BLaER1 (cell line): ENCODE measurements at regions not wholly inside any gene's neighbourhood (a gene's known extent, or its start where the extent isn't known, plus 50 kb on each side); places are given as distances from the start of the nearest gene placed in this dataset.
A peak's percentile ranks its signal among the peaks of the same experiment; 100 is the strongest.

Source experiments
- H3K27ac ChIP-seq: shearing (Covaris generic); formaldehyde crosslinking; 2 replicates; pipeline ENCODE4 v1.8.1; 2022
- H3K27me3 ChIP-seq: shearing (Covaris generic); formaldehyde crosslinking; 2 replicates; pipeline ENCODE4 v1.8.1; 2022
- H3K36me3 ChIP-seq: shearing (Covaris generic); formaldehyde crosslinking; 2 replicates; pipeline ENCODE4 v1.8.1; 2022
- H3K4me1 ChIP-seq: shearing (Covaris generic); formaldehyde crosslinking; 2 replicates; pipeline ENCODE4 v1.8.1; 2022
- H3K4me2 ChIP-seq: shearing (Covaris generic); formaldehyde crosslinking; 2 replicates; pipeline ENCODE4 v1.8.1; 2022
- H3K4me3 ChIP-seq: shearing (Covaris generic); formaldehyde crosslinking; 2 replicates; pipeline ENCODE4 v1.8.1; 2022
- H3K9ac ChIP-seq: shearing (Covaris generic); formaldehyde crosslinking; 2 replicates; pipeline ENCODE4 v1.8.1; 2022
- H3K9me3 ChIP-seq: shearing (Covaris generic); formaldehyde crosslinking; 2 replicates; pipeline ENCODE4 v1.8.1; 2022
- H4K20me1 ChIP-seq: shearing (Covaris generic); formaldehyde crosslinking; 2 replicates; pipeline ENCODE4 v1.8.1; 2022
- Cebpa-rat ChIP-seq: shearing (Covaris generic); IDR thresholded peaks from 2 replicates; pipeline ENCODE4 v1.8.1; 2022

DNA sequence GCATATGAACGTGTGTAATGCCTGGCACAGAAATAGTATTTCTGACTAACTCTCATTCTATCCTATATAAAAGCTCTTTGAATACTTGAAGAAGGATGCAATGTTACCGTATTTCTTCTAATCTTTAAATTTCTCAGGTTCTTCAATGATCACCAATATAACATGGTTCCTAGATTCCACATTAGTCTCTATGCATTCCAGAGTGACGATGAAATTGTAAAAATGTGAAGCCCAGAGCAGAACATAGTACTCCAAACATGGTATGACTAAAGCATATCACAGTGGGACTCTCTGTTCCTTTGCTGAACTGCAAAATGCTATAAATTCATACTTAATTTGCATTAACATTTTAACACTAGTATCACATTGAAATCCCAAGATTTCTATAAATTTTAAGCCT, 877.6 kb upstream of the CHORDC1 start:
- Histone ChIP-seq H4K20me1 (no peaks in the 10 kb centered on the region), H3K27me3 (no peaks in the 10 kb centered on the region), H3K36me3 (no peaks in the 10 kb centered on the region), H3K27ac (no peak overlapping the region), H3K9me3 (no peaks in the 10 kb centered on the region), H3K4me2 (no peak overlapping the region), H3K4me3 (no peak overlapping the region), H3K9ac (no peak overlapping the region), H3K4me1 (no peaks in the 10 kb centered on the region)
- TF ChIP-seq Cebpa-rat: no peak

GRCh38 chr11:91097083-91097482, 874.2 kb upstream of the CHORDC1 start:
- Histone ChIP-seq H3K36me3 (no peaks in the 10 kb centered on the region), H3K27ac (no peak overlapping the region), H3K9me3 (no peaks in the 10 kb centered on the region), H3K4me3 (no peak overlapping the region), H3K4me2 (no peak overlapping the region), H3K4me1 (no peaks in the 10 kb centered on the region), H3K27me3 (no peaks in the 10 kb centered on the region), H4K20me1 (no peaks in the 10 kb centered on the region), H3K9ac (no peak overlapping the region)
- no peak for TF ChIP-seq Cebpa-rat

- TF ChIP-seq Cebpa-rat: no peak
- H3K4me1 ChIP-seq: no peaks in the 10 kb centered on the region
- H3K27ac ChIP-seq: no peak overlapping the region
- no peak overlapping the region for H3K4me3 ChIP-seq
- no peaks in the 10 kb centered on the region for H4K20me1 ChIP-seq
- no peak overlapping the region for H3K4me2 ChIP-seq
- no peaks in the 10 kb centered on the region for H3K27me3 ChIP-seq
- no peaks in the 10 kb centered on the region for H3K36me3 ChIP-seq
- H3K9ac ChIP-seq: no peak overlapping the region
- H3K9me3 ChIP-seq: no peaks in the 10 kb centered on the region
Measured at GRCh38 chr11:91093141-91093540, 870.3 kb upstream of the CHORDC1 start.

DNA sequence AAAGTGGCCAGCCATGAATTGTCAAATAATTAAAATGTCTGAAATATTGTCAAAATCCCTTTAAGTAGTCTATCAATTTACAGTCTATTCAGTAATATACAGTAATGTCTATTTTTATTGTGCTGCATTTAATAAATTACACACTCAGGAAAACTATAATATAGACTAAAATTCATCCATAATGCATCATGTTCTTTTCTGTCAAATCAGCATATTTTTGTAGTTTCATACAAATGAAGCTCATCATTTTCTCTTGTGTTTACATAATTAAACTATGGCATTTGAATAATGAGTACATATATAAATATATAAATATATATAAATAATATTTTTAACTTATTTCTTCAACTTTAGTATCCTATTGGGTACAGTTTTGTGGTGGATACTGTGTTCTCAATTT, 868.7 kb upstream of the CHORDC1 start:
- TF ChIP-seq Cebpa-rat: no peak
- no peaks in the 10 kb centered on the region for H3K27me3 ChIP-seq
- H4K20me1 ChIP-seq: no peaks in the 10 kb centered on the region
- no peaks in the 10 kb centered on the region for H3K36me3 ChIP-seq
- no peak overlapping the region for H3K9ac ChIP-seq
- no peaks in the 10 kb centered on the region for H3K9me3 ChIP-seq
- no peak overlapping the region for H3K4me2 ChIP-seq
- H3K4me3 ChIP-seq: no peak overlapping the region
- H3K4me1 ChIP-seq: no peaks in the 10 kb centered on the region
- H3K27ac ChIP-seq: no peak overlapping the region

- Histone ChIP-seq H3K4me2 (no peak overlapping the region), H3K9me3 (peaks cover 25% of the 10 kb centered on the region), H3K9ac (no peak overlapping the region), H4K20me1 (no peaks in the 10 kb centered on the region), H3K27ac (no peak overlapping the region), H3K4me3 (no peak overlapping the region), H3K36me3 (no peaks in the 10 kb centered on the region), H3K4me1 (no peaks in the 10 kb centered on the region), H3K27me3 (no peaks in the 10 kb centered on the region)
- TF ChIP-seq Cebpa-rat: no peak
Measured at GRCh38 chr11:91086028-91086427, 863.2 kb upstream of the CHORDC1 start.

GRCh38 chr11:91082255-91082654, 859.4 kb upstream of the CHORDC1 start:
- no peak overlapping the region for H3K9ac ChIP-seq
- H4K20me1 ChIP-seq: no peaks in the 10 kb centered on the region
- peaks cover 25% of the 10 kb centered on the region for H3K9me3 ChIP-seq
- no peak overlapping the region for H3K4me2 ChIP-seq
- H3K27ac ChIP-seq: no peak overlapping the region
- H3K4me1 ChIP-seq: peaks cover 15% of the 10 kb centered on the region
- no peak overlapping the region for H3K4me3 ChIP-seq
- no peaks in the 10 kb centered on the region for H3K27me3 ChIP-seq
- no peaks in the 10 kb centered on the region for H3K36me3 ChIP-seq
- no peak for TF ChIP-seq Cebpa-rat

- H3K36me3 ChIP-seq: no peaks in the 10 kb centered on the region
- no peak for TF ChIP-seq Cebpa-rat
- no peaks in the 10 kb centered on the region for H3K27me3 ChIP-seq
- peaks cover 25% of the 10 kb centered on the region for H3K9me3 ChIP-seq
- no peak overlapping the region for H3K9ac ChIP-seq
- peaks cover 15% of the 10 kb centered on the region for H3K4me1 ChIP-seq
- no peak overlapping the region for H3K4me3 ChIP-seq
- H4K20me1 ChIP-seq: no peaks in the 10 kb centered on the region
- H3K4me2 ChIP-seq: no peak overlapping the region
- no peak overlapping the region for H3K27ac ChIP-seq
Measured at GRCh38 chr11:91081440-91082043, 858.7 kb upstream of the CHORDC1 start.

GRCh38 chr11:91078221-91078620, 855.4 kb upstream of the CHORDC1 start:
- no peak overlapping the region for H3K27ac ChIP-seq
- no peak for TF ChIP-seq Cebpa-rat
- H3K4me2 ChIP-seq: peak overlapping the region; percentile 54

DNA sequence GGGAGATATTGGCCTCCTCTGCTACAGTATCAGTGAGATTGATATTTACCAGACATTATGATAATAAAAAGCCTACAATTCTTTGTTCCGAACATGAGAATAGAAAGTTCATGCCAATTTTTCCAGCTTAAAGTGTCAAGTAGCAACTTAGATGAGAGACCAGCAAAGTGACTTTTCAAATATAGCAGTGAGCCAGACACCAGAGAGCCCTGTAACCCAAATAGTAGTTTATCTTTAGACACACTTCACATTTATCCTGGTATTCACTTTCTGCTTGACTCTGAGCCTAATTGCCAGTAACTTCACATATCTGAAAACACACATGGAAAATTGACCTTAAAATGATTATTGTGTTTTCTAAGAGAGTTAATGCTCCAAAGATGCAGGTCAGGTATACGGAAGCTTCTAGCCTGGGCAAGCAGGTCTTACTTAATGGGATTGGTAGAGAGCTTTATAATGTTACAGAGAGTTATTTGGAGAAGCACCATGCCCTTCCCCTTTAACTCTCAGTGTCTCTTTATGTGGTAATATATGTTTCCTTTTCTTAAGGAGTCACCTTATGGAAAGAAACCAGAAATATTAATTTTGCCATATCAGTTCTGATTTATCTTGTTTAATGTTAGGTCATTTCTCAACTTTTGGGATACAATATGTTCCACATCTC, 852.3 kb upstream of the CHORDC1 start:
- H3K9me3 ChIP-seq: 0 out of 2 replicates have a peak, but pooled peaks cover 5% of the 10 kb centered on the region
- no peaks in the 10 kb centered on the region for H3K36me3 ChIP-seq
- H3K9ac ChIP-seq: no peak overlapping the region
- no peak for TF ChIP-seq Cebpa-rat
- H3K4me1 ChIP-seq: peaks cover 15% of the 10 kb centered on the region
- no peak overlapping the region for H3K27ac ChIP-seq
- no peak overlapping the region for H3K4me3 ChIP-seq
- H4K20me1 ChIP-seq: no peaks in the 10 kb centered on the region
- H3K4me2 ChIP-seq: no peak overlapping the region
- H3K27me3 ChIP-seq: no peaks in the 10 kb centered on the region

More at GRCh38 chr11:91078221-91078620, 855.4 kb upstream of the CHORDC1 start:
- peaks cover 15% of the 10 kb centered on the region for H3K4me1 ChIP-seq
- 0 out of 2 replicates have a peak, but pooled peaks cover 3% of the 10 kb centered on the region for H3K9me3 ChIP-seq
- no peaks in the 10 kb centered on the region for H4K20me1 ChIP-seq
- no peaks in the 10 kb centered on the region for H3K36me3 ChIP-seq
- H3K9ac ChIP-seq: no peak overlapping the region
- H3K4me3 ChIP-seq: no peak overlapping the region
- H3K27me3 ChIP-seq: no peaks in the 10 kb centered on the region

DNA sequence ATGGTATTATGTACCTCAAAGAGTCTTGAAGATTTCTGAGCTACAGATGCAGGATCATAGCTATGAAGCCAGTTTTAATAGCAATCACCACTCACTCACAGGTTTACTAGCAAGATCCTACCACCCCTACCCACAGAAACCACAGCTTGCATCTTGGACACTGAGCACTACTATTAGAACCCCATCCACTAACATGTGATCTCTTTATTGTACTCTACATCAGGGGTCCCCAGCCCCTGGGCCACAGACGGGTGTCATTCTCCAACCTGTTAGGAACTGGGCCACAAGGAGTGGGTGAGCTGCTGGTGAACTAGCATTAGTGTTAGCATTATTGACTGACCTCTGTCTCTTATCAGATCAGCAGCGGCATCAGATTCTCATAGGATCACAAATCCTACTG, 844.8 kb upstream of the CHORDC1 start:
- H3K4me2 ChIP-seq: no peak overlapping the region
- H3K9me3 ChIP-seq: peaks cover 5% of the 10 kb centered on the region; the same call in 1 of the 2 replicates
- TF ChIP-seq Cebpa-rat: no peak
- no peaks in the 10 kb centered on the region for H3K36me3 ChIP-seq
- H3K27me3 ChIP-seq: no peaks in the 10 kb centered on the region
- no peak overlapping the region for H3K27ac ChIP-seq
- no peak overlapping the region for H3K4me3 ChIP-seq
- no peak overlapping the region for H3K9ac ChIP-seq
- no peaks in the 10 kb centered on the region for H4K20me1 ChIP-seq
- H3K4me1 ChIP-seq: no peaks in the 10 kb centered on the region
